ENCODE measurements at regions not wholly inside any gene's neighbourhood (a gene's known extent, or its start where the extent isn't known, plus 50 kb on each side); places are given as distances from the start of the nearest gene placed in this dataset.

GRCh38 chr11:104798789-104799188, 99.5 kb downstream of the CASP12 start:
- Histone ChIP-seq H3K9ac (ENCODE audit: low read length in 3 of 3) (no peak overlapping the region), H3K27me3 (ENCODE audit: control insufficient read depth, insufficient read depth, low read length) (no peaks in the 10 kb centered on the region), H3K27ac (ENCODE audit: low read depth in 2 of 2, low read length in 2 of 2) (no peak overlapping the region), H3K4me1 (ENCODE audit: control insufficient read depth in 2 of 3, insufficient read depth in 2 of 3, low read depth in 1 of 3, low read length in 3 of 3) (no peaks in the 10 kb centered on the region), H3K9me3 (ENCODE audit: control insufficient read depth in 2 of 3, insufficient read depth in 1 of 3, low read length in 3 of 3) (peaks cover 0 to 5% (median 0%) of the 10 kb centered on the region in 3 donors), H3K36me3 (ENCODE audit: control insufficient read depth in 2 of 3, insufficient read depth in 3 of 3, low read length in 3 of 3) (no peaks in the 10 kb centered on the region), H3K4me3 (ENCODE audit: low read length in 3 of 3) (peak overlapping the region in 2 of 3 donors; percentile 22 to 25)
- no peak for DNase-seq
- intact Hi-C loops (cut with DNase I), result no loop called here
- FAIRE-seq, result no peak
- TF ChIP-seq, protein P1, sequence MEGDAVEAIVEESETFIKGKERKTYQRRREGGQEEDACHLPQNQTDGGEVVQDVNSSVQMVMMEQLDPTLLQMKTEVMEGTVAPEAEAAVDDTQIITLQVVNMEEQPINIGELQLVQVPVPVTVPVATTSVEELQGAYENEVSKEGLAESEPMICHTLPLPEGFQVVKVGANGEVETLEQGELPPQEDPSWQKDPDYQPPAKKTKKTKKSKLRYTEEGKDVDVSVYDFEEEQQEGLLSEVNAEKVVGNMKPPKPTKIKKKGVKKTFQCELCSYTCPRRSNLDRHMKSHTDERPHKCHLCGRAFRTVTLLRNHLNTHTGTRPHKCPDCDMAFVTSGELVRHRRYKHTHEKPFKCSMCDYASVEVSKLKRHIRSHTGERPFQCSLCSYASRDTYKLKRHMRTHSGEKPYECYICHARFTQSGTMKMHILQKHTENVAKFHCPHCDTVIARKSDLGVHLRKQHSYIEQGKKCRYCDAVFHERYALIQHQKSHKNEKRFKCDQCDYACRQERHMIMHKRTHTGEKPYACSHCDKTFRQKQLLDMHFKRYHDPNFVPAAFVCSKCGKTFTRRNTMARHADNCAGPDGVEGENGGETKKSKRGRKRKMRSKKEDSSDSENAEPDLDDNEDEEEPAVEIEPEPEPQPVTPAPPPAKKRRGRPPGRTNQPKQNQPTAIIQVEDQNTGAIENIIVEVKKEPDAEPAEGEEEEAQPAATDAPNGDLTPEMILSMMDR (IDR thresholded peaks at IDR 0.05; ENCODE audit: borderline replicate concordance, extremely low read depth, insufficient read depth), result no peak

- Histone ChIP-seq H3K4me3 (ENCODE audit: low read length in 3 of 3) (no peak overlapping the region), H3K36me3 (ENCODE audit: control insufficient read depth in 2 of 3, insufficient read depth in 3 of 3, low read length in 3 of 3) (no peaks in the 10 kb centered on the region), H3K9me3 (ENCODE audit: control insufficient read depth in 2 of 3, insufficient read depth in 1 of 3, low read length in 3 of 3) (peaks cover 0 to 5% (median 0%) of the 10 kb centered on the region in 3 donors), H3K27ac (ENCODE audit: low read depth in 2 of 2, low read length in 2 of 2) (no peak overlapping the region), H3K4me1 (ENCODE audit: control insufficient read depth in 2 of 3, insufficient read depth in 2 of 3, low read depth in 1 of 3, low read length in 3 of 3) (no peaks in the 10 kb centered on the region), H3K27me3 (ENCODE audit: control insufficient read depth, insufficient read depth, low read length) (no peaks in the 10 kb centered on the region), H3K9ac (ENCODE audit: low read length in 3 of 3) (no peak overlapping the region)
- DNase-seq (no peak), FAIRE-seq (no peak)
- TF ChIP-seq, protein P1 (IDR thresholded peaks at IDR 0.05; ENCODE audit: borderline replicate concordance, extremely low read depth, insufficient read depth), result no peak
- intact Hi-C loops (cut with DNase I), result no loop called here
Observed at GRCh38 chr11:104796301-104796700, 102.0 kb downstream of the CASP12 start.

GRCh38 chr11:104795501-104796213, 102.6 kb downstream of the CASP12 start:
- TF ChIP-seq, protein P1 (IDR thresholded peaks at IDR 0.05; ENCODE audit: borderline replicate concordance, extremely low read depth, insufficient read depth), result no peak
- peaks cover 0 to 5% (median 0%) of the 10 kb centered on the region in 3 donors for H3K9me3 ChIP-seq (ENCODE audit: control insufficient read depth in 2 of 3, insufficient read depth in 1 of 3, low read length in 3 of 3)
- H3K4me3 ChIP-seq (ENCODE audit: low read length in 3 of 3), result no peak overlapping the region
- DNase-seq, result no peak
- FAIRE-seq, result no peak
- no peaks in the 10 kb centered on the region for H3K27me3 ChIP-seq (ENCODE audit: control insufficient read depth, insufficient read depth, low read length)
- no peaks in the 10 kb centered on the region for H3K36me3 ChIP-seq (ENCODE audit: control insufficient read depth in 2 of 3, insufficient read depth in 3 of 3, low read length in 3 of 3)
- intact Hi-C loops (cut with DNase I), result no loop called here
- H3K4me1 ChIP-seq (ENCODE audit: control insufficient read depth in 2 of 3, insufficient read depth in 2 of 3, low read depth in 1 of 3, low read length in 3 of 3), result no peaks in the 10 kb centered on the region
- H3K27ac ChIP-seq (ENCODE audit: low read depth in 2 of 2, low read length in 2 of 2), result no peak overlapping the region
- no peak overlapping the region for H3K9ac ChIP-seq (ENCODE audit: low read length in 3 of 3)

All from kidney (tissue), 13 donors.